ENCODE measurements at regions not wholly inside any gene's neighbourhood (a gene's known extent, or its start where the extent isn't known, plus 50 kb on each side); places are given as distances from the start of the nearest gene placed in this dataset.
A peak's percentile ranks its signal among the peaks of the same experiment; 100 is the strongest.

DNA sequence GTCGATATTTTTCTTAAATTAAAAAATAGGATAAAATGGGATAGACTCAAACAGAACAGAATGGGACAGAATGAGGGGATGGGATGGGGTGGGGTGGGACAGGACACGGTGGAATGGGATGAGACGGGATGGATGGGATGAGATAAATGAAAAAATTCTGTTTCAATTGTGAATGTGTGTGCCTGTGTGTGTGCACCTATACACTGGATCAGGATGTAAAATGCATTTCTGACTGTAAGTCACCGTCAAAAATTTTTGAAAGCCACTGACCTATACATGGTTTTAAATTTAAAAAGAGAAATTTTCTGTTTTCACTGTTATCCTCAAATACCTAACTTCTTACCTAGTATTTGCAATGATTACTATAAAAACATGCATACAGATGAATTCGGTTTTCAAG is 108.7 kb upstream of the UBE2E2 start:
- intact Hi-C loops (cut with micrococcal nuclease): loop anchor here (2.0 kb wide), 1 partner anchor 14 kb away; no protein-coding TSS in a partner anchor
- ATAC-seq (no peak), DNase-seq (no peak)
- TF ChIP-seq, protein P1, sequence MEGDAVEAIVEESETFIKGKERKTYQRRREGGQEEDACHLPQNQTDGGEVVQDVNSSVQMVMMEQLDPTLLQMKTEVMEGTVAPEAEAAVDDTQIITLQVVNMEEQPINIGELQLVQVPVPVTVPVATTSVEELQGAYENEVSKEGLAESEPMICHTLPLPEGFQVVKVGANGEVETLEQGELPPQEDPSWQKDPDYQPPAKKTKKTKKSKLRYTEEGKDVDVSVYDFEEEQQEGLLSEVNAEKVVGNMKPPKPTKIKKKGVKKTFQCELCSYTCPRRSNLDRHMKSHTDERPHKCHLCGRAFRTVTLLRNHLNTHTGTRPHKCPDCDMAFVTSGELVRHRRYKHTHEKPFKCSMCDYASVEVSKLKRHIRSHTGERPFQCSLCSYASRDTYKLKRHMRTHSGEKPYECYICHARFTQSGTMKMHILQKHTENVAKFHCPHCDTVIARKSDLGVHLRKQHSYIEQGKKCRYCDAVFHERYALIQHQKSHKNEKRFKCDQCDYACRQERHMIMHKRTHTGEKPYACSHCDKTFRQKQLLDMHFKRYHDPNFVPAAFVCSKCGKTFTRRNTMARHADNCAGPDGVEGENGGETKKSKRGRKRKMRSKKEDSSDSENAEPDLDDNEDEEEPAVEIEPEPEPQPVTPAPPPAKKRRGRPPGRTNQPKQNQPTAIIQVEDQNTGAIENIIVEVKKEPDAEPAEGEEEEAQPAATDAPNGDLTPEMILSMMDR (conservative IDR thresholded peaks at IDR 0.05; ENCODE audit: low read depth, low read length): no peak
- TF ChIP-seq EZH2 (IDR thresholded peaks at IDR 0.05; ENCODE audit: low read length, unreplicated experiment) (no peak), EZH2phosphoT487 (IDR thresholded peaks at IDR 0.05; ENCODE audit: borderline replicate concordance, low read length) (no peak)
- Histone ChIP-seq H3K36me3 (ENCODE audit: low read depth, low read length) (no peaks in the 10 kb centered on the region), H4K20me1 (ENCODE audit: low read length) (no peaks in the 10 kb centered on the region), H3K27ac (ENCODE audit: low read length) (no peak overlapping the region), H3K27me3 (ENCODE audit: low read length) (no peaks in the 10 kb centered on the region), H3K9me3 (ENCODE audit: low read length) (no peaks in the 10 kb centered on the region), H3K9ac (ENCODE audit: low read length) (no peak overlapping the region), H3K79me2 (ENCODE audit: low read length) (no peaks in the 10 kb centered on the region), H3K9me2 (replicated peaks; ENCODE audit: low read length) (no peaks in the 10 kb centered on the region), H3K4me2 (ENCODE audit: low read length) (peak overlapping the region; percentile 30; the same call in 1 of the 2 replicates), H2AFZ (ENCODE audit: low read length) (no peak overlapping the region), H3K4me3 (ENCODE audit: low read length) (no peak overlapping the region), H3K4me1 (ENCODE audit: insufficient read depth, low read length) (peaks cover 19% of the 10 kb centered on the region), H3F3A (ENCODE audit: low read length, unreplicated experiment) (no peaks in the 10 kb centered on the region)
- BruUV-seq (replicated peaks): no TSS peak
- POLR2A ChIA-PET (ENCODE audit: unreplicated experiment): no interaction called here
- CTCF ChIA-PET: no interaction called here

DNA sequence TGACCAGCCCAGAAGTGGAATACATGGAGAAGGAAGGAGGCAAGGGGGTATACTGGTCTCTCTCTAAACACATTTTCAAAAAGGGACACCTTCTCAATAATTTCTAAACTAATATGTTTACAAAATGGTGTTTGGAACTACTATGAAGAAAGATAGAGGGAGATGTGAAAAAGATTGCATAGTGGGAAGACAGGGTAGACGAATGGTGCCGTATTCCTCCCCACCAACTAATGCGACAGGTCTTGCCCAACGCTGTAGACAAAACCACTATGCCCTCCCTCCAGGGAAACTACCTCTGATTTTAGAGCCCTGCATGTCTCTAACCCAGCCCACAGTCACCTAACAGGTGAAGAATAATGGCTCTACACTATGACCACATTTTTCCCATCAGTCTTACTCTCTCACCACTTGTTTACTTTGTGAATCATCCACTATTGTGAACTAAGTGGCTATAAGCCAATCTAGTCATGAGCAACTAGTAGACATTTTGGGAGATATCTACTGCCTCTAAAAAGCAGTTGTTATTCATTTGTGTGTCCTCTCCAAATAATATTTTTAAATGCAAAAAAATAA is 108.2 kb upstream of the UBE2E2 start:
- Histone ChIP-seq H3K9ac (ENCODE audit: low read length) (no peak overlapping the region), H3K79me2 (ENCODE audit: low read length) (no peaks in the 10 kb centered on the region), H3K4me1 (ENCODE audit: insufficient read depth, low read length) (peaks cover 23% of the 10 kb centered on the region), H3K36me3 (ENCODE audit: low read depth, low read length) (no peaks in the 10 kb centered on the region), H3K27ac (ENCODE audit: low read length) (no peak overlapping the region), H3K4me2 (ENCODE audit: low read length) (peak overlapping the region; percentile 30), H3K9me2 (replicated peaks; ENCODE audit: low read length) (no peaks in the 10 kb centered on the region), H3K4me3 (ENCODE audit: low read length) (no peak overlapping the region), H3F3A (ENCODE audit: low read length, unreplicated experiment) (no peaks in the 10 kb centered on the region), H2AFZ (ENCODE audit: low read length) (no peak overlapping the region), H3K27me3 (ENCODE audit: low read length) (no peaks in the 10 kb centered on the region), H3K9me3 (ENCODE audit: low read length) (no peaks in the 10 kb centered on the region), H4K20me1 (ENCODE audit: low read length) (no peaks in the 10 kb centered on the region)
- DNase-seq (peak; percentile 97), ATAC-seq (peak; percentile 91)
- intact Hi-C loops (cut with micrococcal nuclease): loop anchor here (1.0 to 5.0 kb wide), 3 partner anchors 14 to 107 kb away; partner anchors contain the start of gene UBE2E2
- POLR2A ChIA-PET (ENCODE audit: unreplicated experiment): no interaction called here
- BruUV-seq (replicated peaks): no TSS peak
- TF ChIP-seq EZH2phosphoT487 (IDR thresholded peaks at IDR 0.05; ENCODE audit: borderline replicate concordance, low read length): no peak
- TF ChIP-seq, protein P1 (conservative IDR thresholded peaks at IDR 0.05; ENCODE audit: low read depth, low read length): no peak
- TF ChIP-seq EZH2 (IDR thresholded peaks at IDR 0.05; ENCODE audit: low read length, unreplicated experiment): no peak
- CTCF ChIA-PET: no interaction called here

DNA sequence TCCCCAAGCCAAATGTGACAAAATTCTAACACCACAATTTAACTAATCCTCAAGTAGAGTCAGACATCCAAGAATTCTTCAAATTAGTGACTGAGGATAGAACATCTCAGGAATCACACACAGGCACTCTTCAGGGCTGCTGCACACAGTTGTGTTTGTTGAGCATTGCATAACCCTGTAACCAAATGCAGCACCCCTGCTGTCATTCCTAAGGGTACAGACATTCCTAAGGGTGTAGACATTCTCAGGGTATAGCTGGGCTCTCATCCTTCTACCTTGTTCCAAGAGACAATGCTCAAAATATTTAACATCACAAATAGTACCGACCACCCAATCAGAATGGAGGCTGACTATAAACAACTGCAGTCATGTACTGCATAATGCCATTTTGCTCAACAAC is 107.1 kb upstream of the UBE2E2 start:
- ChIA-PET POLR2A (ENCODE audit: unreplicated experiment) (no interaction called here), CTCF (no interaction called here)
- TF ChIP-seq, protein P1 (conservative IDR thresholded peaks at IDR 0.05; ENCODE audit: low read depth, low read length): no peak
- no peak for TF ChIP-seq EZH2phosphoT487 (IDR thresholded peaks at IDR 0.05; ENCODE audit: borderline replicate concordance, low read length)
- TF ChIP-seq EZH2 (IDR thresholded peaks at IDR 0.05; ENCODE audit: low read length, unreplicated experiment): no peak
- Histone ChIP-seq H3K9me2 (replicated peaks; ENCODE audit: low read length) (no peaks in the 10 kb centered on the region), H3K79me2 (ENCODE audit: low read length) (no peaks in the 10 kb centered on the region), H3K36me3 (ENCODE audit: low read depth, low read length) (no peaks in the 10 kb centered on the region), H3K27me3 (ENCODE audit: low read length) (no peaks in the 10 kb centered on the region), H3F3A (ENCODE audit: low read length, unreplicated experiment) (no peaks in the 10 kb centered on the region), H3K9me3 (ENCODE audit: low read length) (no peaks in the 10 kb centered on the region), H3K9ac (ENCODE audit: low read length) (no peak overlapping the region), H3K4me1 (ENCODE audit: insufficient read depth, low read length) (peaks cover 23% of the 10 kb centered on the region), H4K20me1 (ENCODE audit: low read length) (no peaks in the 10 kb centered on the region), H3K4me2 (ENCODE audit: low read length) (no peak overlapping the region; the same call in 1 of the 2 replicates), H3K27ac (ENCODE audit: low read length) (no peak overlapping the region), H3K4me3 (ENCODE audit: low read length) (no peak overlapping the region), H2AFZ (ENCODE audit: low read length) (no peak overlapping the region)
- peak; percentile 22 for DNase-seq
- intact Hi-C loops (cut with micrococcal nuclease): loop anchor here (5.0 kb wide), 1 partner anchor 106 kb away; the partner anchor contains the start of gene UBE2E2
- no TSS peak for BruUV-seq (replicated peaks)
- no peak for ATAC-seq
